Eye (tissue), 1 donor: ENCODE measurements at regions not wholly inside any gene's neighbourhood (a gene's known extent, or its start where the extent isn't known, plus 50 kb on each side); places are given as distances from the start of the nearest gene placed in this dataset.
A peak's percentile ranks its signal among the peaks of the same experiment; 100 is the strongest.
"Not testable (repeated sequence)": the region's sequence is repeated elsewhere in the genome, so short reads cannot be mapped to it uniquely, and the experiment has no call there.

Experiments
- DNase-seq: peaks from one replicate; pipeline ENCODE4 v3.0.0-alpha.2; 2015

DNA sequence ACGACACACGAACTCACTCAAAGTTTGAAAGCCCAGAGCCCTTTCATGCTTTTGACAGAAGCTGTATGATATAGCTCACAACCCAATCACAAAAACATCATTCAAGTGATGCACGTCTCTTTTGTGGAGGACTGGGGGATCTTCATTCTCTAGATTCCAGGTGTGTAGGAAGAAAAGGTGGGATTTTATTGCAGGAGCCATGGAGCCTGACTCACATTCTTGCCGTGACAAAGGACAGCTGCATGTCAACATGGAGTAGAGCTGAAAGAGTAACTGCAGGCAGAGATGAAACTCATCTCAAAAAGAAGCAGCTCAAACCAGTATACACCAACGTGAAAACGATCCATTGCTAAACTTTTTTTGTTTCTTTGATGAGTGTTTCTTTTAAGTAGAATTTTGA lies 50.9 kb upstream of the PDE1A start:
- DNase-seq: no peak

DNA sequence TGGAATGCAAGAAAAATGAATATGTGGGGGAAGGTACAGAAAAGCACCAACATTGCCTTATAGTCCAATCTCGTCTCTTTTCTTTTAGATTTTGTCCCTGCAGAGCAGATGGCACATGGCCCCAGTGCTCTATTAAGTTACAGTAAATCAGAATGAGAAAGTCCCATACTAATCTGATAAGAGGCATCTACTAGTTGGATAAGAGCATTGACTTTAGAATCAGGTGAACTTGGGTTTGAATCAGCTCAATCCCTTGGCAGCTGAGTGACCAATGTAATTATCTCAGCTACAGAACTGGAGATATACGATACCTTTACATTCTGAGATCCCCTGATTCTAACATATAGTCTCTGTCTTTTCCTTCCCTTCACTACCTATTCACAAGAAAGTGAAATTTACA lies 54.8 kb upstream of the PDE1A start:
- DNase-seq: no peak

DNA sequence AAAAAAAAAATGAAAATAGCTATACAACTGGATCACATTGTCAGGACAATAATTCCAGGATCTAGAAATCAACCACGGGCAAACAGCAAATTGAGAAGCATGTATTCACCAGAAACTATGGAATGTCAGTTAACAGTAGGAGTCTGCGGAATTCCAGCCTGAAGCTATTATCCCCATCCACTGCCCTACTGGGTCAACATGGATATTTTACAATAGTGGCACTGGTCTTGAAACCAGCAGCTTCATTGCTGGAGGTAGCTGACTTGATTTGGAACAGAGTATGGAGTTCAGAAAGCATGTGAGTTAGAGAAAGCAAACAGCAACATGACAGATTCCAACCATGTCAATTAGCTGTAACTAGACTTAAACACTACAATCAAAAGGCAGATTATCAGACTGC lies 55.7 kb upstream of the PDE1A start:
- peak; percentile 1 for DNase-seq

DNA sequence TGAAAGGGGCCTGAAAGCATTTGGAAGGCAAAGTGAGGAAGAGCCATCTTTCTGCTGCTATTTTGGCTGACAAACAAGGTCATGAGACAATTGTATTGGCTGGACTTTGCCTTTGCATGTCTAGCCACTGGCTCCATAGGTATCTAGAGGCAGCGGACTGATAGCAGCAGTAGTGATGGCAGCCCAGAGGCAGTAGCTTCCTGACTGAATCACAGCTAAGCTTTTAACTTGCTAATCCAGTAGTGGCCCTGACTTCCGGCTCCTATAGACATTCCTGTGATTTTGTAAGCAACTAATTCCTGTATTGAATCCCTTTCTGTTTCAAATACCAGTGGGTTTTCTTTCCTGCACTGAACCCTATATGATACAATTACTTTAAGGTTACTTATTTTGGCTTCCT lies 69.8 kb upstream of the PDE1A start:
- no peak for DNase-seq

DNA sequence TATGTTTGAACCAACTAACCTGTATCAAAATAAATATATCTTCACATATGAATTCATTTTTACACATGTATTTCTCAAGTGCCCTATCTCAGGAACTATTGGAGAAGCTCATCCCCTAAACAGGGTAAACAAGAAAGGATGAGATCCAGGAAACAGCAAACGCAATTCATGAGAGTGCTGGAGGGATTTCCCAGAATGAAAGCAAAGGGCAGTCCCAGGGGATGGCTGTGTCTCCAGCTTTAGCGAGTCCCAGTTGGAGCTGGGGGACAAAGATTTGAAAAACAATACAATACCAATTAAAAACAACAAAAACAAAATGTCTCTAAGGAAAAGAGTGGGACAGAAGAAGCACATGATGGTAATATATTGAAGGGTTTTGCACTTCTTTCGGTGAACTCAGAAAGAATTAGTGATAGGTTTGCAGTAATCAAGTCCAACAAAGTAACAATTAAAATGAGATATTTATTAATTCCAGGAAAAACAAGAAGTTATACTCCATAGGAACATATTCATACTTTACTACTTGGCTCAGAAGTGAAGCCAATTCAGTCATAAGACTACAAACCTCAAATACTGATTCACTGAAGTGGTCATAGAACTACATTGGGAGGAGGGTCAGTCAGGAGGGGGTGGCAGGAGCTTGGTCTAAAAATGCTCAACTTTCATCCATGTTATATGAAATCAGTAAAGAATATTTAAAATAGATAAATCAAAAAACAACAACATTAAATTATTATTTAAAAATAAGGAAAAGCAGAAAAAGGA lies 73.1 kb upstream of the PDE1A start:
- DNase-seq: no peak

DNA sequence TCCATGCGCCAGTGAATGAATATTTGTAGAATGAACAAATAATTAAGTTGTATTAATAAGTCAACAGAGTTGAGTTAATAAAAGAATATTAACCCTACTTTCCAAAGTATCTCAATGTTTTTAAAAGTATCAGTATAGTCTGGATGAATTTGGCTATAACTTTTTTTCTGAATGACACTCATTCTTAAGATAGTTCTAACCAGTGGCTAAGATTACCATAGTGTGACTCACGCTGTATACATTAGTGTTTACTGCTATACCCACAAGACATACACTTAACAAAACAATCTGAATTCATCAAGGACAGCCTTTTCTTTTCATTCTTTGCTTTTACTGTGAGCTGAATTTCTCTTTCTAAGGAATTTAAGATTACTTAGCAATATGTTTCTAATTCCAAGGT lies 77.0 kb upstream of the PDE1A start:
- DNase-seq: no peak

DNA sequence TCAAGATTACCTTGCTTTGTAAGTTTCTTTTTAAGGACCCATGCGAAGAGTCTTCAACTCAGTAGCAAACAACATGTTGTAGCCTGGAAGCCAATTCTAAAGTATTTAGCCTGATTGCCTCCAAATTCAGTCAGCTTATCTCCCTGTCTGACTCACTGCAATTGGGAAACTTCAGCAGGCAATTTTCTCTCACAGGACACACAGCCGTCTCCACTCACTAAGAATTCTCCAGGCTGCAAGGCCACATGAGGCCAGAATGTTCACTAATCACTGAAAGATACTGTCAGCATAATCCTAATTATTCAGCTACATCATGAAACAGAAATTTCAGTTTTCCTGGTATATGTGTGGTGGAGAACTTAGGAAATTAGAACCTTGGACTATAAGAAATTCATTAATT lies 78.1 kb upstream of the PDE1A start:
- no peak for DNase-seq

DNA sequence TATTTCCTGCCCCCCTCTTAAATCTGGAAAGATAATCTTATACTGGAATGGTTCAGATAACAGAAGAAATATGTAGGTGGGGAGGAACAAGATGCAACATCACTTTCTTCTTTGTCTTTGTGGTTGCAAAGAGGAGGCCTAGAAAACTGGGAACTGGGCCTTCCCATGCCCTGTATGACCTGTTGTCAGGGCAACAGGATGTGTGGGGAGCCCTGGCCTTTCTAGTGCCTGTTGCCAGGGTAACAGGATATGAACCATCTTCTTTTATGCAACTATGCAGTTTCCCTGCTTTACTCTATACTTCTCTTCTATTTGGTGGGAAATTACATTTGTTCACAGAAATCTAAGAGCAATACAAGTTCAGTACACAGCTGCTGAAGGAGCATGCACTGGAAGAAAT lies 79.8 kb upstream of the PDE1A start:
- DNase-seq: peak; percentile 23

DNA sequence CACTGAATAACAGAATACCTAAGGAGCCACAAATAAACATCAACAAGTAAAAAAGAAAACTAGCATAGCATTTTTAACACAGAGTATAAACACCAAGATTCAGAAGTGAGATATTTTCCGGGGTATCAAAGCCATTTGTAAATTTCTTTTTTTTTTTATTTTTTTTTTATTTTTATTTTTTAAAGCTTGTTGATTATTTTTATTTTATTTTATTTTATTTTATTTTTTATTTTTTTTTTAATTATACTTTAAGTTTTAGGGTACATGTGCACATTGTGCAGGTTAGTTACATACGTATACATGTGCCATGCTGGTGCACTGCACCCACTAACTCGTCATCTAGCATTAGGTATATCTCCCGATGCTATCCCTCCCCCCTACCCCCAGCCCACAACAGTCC lies 81.7 kb upstream of the PDE1A start:
- DNase-seq: not testable (repeated sequence)

DNA sequence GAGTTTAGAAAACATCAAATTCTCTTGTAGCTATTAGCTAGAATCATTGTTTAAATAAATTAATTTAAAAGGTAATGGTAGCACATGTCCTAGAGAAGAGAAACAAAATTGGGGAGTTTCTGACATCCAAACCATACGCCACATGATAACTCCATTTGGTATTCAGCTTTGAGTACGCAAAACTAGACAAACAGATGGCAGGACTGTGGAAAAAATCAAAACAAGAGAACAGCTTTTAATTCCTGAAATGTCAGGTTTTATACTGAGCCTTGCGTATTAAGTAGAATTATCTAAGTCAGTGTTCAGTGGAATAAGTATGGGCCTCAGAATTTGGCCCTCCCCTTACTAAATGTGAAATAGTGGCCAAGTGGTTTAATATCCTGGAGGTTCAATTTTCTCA lies 82.4 kb upstream of the PDE1A start:
- no peak for DNase-seq

DNA sequence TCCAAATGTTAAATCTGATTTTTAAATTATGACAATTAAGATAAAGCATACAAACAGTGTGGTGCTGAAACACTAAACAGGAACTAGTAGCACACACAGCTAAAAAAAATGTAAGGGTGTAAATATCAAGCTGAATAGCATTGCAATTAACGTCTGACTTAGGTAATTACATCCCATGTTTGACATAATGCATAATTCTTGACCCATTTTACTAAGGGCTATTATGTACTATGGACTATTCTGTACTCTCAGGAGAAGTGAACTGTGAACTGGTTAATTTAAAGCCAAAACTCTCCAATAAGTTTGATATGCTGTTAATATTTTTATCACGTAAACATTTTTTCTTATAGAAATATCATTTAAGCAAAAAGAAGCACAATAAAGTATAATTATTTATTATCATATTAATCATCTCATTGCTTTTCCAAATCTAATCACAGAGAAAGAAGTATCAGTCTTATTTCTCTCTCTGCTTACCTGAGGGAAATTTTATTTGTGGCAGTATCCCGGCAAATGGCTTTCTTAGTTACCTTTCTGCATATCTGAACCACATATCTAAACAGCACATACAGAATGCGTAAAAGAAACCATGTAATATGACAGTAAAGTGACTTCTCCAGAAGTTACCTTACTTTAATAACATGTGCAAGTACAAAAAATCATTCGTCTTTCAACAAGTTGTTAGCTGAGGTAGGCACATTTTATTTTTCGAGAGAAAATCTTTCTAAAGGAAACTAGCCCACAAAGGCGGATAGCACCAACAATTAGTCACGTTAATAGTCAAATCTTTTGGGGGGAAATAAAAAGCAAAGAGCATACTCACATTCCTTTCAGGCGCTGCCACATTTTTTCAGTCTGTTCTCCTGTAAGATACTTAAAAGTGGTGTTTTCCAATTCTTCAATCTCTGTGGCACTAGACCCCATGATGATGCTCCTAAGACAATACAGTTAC lies 94.9 kb upstream of the PDE1A start:
- DNase-seq: peak; percentile 10

DNA sequence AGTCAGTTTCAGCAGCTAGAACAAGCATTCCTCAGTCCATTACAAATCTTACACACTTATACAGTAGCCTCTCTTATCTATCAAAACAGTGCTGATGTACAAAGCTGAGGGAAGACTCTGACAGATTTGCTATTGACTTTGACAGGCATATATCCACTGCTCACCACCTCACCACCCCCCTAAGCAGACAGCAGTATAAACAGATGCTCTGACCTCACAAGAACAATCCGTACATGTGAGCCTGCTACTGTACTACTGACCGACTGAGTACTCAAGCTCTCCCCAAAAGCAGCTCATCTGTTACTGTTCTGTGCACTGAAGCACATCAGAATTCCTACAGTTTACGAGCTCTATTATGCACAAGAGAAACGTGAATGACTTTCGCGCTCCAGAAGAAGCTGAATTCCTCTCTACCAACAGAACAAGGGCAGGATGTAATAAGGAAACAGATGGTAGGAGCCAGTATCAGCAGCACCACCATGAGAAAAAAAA lies 95.6 kb upstream of the PDE1A start:
- DNase-seq: peak; percentile 77

DNA sequence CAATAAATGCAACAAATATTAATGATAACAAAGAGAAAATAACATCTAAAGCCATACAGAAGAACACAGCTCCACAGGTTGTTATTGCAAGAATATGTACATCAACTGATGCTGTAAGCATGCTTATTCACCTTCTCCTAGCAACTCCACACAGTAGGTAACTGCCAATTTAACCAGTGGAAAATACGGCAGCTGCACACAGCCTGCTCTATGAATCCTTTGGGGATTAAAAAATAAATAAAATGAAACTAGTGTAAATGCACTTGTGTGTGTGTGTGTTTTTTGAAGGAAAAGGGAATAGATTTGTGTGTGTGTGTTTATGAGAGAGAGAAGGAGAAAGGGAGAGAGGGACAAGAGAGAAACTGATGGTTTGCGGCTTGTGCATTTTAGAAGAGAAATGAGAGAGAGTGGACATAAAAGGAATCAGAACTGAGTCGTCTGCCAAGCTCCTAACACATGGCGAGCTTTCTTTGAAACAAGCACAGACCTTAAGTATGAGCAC lies 96.2 kb upstream of the PDE1A start:
- peak; percentile 48 for DNase-seq

DNA sequence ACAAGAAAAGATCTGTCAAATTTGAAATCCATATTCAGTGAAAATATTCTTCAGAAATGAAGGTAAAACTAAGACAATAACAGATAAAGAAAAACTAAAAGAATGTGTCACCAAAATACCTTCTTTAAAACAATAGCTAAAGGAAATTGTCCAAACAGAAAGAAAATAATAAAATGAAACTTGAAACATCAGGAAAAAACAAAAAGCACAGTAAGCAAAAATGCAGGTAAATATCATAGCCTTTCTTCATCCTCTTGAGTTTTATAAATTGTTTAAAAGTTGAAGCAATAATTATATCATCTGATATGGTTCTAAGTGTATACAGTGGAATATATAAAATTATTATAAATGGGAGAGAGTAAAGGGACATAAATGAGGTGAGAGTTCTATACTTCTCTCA lies 103.8 kb upstream of the PDE1A start:
- DNase-seq: no peak

DNA sequence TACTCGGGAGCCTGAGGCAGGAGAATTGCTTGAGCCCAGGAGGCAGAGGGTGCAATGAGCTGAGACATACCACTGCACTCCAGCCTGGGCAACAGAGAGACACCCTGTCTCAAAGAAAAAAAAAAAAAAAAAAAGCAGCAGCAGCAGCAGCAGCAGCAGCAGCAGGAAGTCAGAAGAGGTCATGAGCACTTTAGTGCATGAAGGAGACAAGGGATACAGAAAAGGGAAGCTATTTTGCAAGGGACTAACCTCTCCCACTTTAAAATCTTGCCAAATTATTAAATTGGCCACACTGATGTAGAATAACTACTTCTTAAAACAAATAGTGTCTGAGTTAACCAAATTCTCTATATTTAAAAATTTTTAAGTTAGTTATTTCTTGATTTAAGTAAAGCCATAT lies 113.4 kb upstream of the PDE1A start:
- DNase-seq: no peak

DNA sequence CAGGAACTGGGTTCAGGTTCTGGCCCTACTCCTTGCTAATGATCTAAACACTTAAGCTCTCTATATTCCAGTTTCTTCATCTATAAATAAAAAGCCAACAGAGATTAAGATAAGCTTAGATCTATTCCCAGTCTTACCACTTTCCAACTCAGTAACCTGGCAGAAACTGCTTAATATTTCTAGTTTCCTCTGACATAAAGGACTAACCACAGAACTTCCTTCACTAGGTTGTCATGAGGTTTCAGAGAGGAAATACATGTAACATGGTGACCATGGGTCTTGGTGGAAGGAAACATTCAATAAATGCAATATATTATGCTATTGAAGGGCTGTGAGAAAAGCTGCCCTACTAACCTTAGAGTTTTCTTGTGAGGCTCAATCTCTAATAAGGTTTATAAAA lies 114.4 kb upstream of the PDE1A start:
- DNase-seq: no peak

DNA sequence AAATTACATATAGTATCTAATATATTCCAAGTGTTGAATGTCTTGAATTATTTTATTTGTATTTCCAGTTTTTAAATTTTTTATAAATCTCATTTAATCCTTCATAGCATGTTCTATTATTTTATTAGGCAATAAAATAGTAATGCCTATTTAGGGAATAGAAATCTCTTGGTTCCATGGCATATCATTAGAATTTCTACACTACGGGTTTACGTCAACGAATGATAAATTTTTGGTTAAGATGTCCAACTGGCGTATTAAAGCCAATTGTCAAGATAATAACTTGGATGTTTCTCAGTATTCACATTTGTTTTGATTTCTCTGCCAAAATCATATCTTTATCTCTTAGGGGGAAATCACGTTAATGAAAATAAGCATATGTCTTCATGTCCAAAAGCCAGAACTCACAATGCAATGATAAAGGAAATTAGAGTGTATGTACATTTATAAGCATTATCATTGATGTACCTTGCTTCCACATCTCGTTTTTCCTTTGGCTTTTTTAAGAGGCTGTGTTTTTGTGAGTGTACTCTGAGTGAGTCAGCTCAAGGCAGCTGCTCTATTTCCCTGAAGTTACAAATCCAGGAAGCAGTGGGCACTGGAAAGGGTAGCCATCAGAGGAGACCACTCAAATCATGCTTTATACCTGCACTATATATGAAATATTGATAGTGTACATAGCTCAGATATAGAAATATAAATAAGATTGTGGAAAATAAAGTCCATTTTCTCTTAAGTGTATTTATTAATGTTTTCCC lies 115.8 kb upstream of the PDE1A start:
- no peak for DNase-seq

DNA sequence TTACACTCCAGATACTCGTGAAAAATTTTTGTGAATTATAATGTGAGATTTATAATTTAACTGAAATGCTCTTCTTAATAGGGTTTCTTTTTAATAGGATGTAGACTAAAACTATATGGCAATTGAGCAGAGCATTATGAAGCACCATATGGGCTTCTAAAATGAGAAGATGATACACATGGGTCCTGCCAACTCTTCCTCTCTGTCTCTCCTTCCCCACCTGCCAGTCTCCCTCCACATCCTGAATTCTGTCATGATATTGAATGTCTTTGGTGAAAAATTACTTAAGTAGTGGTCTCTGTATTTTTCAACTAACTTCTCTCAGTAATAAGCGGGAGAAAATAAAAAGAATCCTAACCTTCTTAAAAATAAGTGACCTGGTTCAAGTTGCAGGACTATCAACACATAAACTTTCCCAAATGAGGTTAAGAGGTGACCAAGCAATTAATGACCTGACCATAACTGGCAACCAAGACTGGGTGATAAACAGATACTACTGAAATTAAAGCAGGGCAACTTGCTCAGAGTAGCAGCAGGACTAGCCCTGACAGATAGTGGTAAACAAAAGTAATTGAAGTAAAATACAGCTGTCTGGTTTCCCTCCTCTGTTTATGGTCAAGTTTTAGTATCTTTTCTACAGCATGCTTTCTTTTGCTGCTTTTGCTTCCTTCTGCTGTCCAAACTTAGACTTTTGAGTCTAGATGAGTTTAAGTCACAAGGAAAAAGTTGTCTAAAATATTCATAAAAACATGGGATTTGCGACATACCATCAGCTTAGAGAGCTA lies 117.1 kb upstream of the PDE1A start:
- DNase-seq: no peak

DNA sequence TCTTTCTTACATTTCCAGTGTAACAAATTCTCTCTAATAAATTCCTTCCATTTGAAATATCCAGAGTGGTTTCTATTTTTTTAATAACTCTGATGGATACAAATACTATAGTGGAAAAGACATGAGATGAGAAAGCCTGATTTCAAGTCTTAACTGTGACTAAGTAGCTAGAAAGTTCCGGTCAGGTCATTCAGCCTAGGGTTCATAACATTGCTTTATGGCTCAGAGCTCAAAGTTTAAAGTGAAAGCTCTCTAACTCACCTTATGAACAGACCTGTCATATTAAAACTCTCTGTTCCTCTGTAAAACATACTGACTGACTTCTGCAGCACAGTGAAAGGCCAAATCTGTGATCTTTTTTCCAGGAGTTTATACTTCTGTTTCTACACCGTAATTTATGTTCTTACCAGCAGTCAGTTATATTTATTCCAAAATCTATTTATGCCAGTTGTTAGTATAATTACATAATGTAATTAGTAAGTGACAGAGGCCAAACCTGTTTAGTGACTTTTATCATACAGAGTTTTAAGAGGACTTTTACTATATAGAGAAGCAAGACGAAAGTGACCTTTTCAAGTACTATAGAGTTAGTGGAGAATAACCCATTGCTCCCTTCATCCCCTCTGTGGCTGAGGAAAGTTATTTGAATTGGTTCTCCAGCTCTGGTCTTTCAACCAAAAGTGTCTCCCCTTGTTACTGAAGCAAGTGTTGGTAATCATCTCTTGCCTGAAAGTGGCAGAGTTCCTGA lies 118.8 kb upstream of the PDE1A start:
- DNase-seq: no peak

DNA sequence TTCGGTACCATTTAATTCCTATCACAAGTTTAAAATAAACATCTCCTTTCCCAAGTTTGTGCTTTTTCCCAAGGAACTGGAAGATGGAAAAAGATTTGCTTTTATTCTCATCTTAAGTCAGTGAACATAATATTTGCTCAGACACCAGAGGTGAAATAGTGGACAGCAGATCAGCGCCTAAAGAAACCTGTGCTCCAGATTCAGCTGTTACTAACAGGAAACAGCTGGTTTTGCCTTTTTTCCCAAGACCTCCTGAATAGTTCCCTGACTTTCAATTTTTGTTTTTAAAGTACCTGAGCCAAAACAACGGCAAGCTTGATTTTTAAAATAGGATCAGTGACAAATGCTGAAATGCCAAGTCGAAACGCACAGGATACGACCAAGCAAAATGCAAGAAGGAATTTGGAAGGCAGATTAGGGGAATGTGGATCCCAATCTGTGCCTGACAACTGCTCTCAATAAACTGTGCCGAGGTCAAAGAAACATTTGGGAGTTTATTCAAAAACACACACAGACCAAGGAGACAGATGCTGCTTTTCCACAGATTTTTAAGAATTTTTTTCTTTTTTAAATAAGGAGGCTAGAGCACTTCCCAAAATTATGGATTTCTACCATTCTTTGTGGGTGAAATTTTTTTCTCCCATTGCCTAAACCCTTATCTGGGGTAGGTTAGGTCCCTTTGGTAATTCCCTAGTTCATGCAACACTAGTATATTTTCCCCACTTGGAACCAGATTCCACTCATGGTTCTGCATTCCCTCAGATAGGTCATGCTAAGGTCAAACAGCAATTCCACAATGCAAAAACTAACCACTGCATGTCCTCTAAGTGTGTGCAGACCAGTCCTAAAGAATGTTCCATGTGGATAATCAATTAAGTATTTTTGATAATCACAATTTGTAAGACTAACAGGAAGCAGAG lies 121.5 kb upstream of the PDE1A start:
- no peak for DNase-seq
